Liver (tissue), 3 donors: ENCODE measurements at regions not wholly inside any gene's neighbourhood (a gene's known extent, or its start where the extent isn't known, plus 50 kb on each side); places are given as distances from the start of the nearest gene placed in this dataset.

Experiments used
- CTCF ChIP-seq: fragments of 150-350 bp; IDR thresholded peaks from 2 replicates; pipeline ENCODE4 v1.5.1; 2017; ENCODE audit warnings: improper control_type of control experiment, low read depth, low read length; ENCODE audit not compliant: missing input control
- HNF4A ChIP-seq, 2 donors: conservative IDR thresholded peaks; 2 replicates each; pipeline ENCODE4 v1.6.1; 2016; ENCODE audit warnings: antibody characterized with exemption in 2 of 2, mild to moderate bottlenecking in 2 of 2
- MAX ChIP-seq: IDR thresholded peaks from 2 replicates; pipeline ENCODE4 v1.6.1; 2016; ENCODE audit warnings: antibody characterized with exemption
- TAF1 ChIP-seq: conservative IDR thresholded peaks from 2 replicates; pipeline ENCODE4 v1.6.1; 2016; ENCODE audit warnings: antibody characterized with exemption, mild to moderate bottlenecking
- donor health status: healthy.
- donor health status: healthy.

GRCh38 chr4:188372058-188372457 is 232.8 kb downstream of the TRIML1 start:
- TF ChIP-seq HNF4A (conservative IDR thresholded peaks at IDR 0.05): no peak
- no peak for TF ChIP-seq CTCF
- no peak for TF ChIP-seq TAF1
- no peak for TF ChIP-seq MAX
